HEK293 (cell line): ENCODE measurements at regions not wholly inside any gene's neighbourhood (a gene's known extent, or its start where the extent isn't known, plus 50 kb on each side); places are given as distances from the start of the nearest gene placed in this dataset.

ENCODE experiments used
- CTCF ChIA-PET: fragments of 350-600 bp; formaldehyde crosslinking; extraction: SDS; loops from one replicate; lab custom pipeline; 2021; ENCODE audit warnings: antibody characterized with exemption; lab: Yijun Ruan, JAX
- POLR2A ChIA-PET: fragments of 300-600 bp; formaldehyde crosslinking; extraction: SDS; loops from one replicate; lab custom pipeline; 2020; ENCODE audit warnings: antibody characterized with exemption, inconsistent platforms; lab: Yijun Ruan, JAX
- H3K27ac ChIP-seq: fragments of 200-500 bp; sonication (Bioruptor generic); 2 replicates; pipeline ENCODE4 v1.5.1; 2014; ENCODE audit warnings: low read depth, low read length, control low read depth, inconsistent platforms; ENCODE audit errors: extremely low read depth
- H3K36me3 ChIP-seq, 2 experiments: fragments of 200-500 bp in 1 of 2; sonication (Bioruptor generic) in 1 of 2; 1 replicate in 1 of 2; 2 replicates in 1 of 2; pipeline ENCODE4 v1.5.1; 2014 to 2017; ENCODE audit warnings: inconsistent platforms in 2 of 2, low read length in 2 of 2; ENCODE audit not compliant: control insufficient read depth in 2 of 2, insufficient read depth in 1 of 2
- H3K4me1 ChIP-seq: fragments of 200-500 bp; sonication (Bioruptor generic); 2 replicates; pipeline ENCODE4 v1.5.1; 2014; ENCODE audit warnings: mild to moderate bottlenecking, low read length, inconsistent platforms; ENCODE audit not compliant: control insufficient read depth, insufficient read depth
- H3K4me3 ChIP-seq: 2 replicates; pipeline ENCODE4 v1.5.1; 2011; ENCODE audit warnings: low read depth, mild to moderate bottlenecking, control low read depth, low read length, moderate library complexity
- H3K9me3 ChIP-seq: fragments of 200-500 bp; sonication (Bioruptor generic); 2 replicates; pipeline ENCODE4 v1.5.1; 2014; ENCODE audit warnings: low read depth, low read length, inconsistent platforms; ENCODE audit not compliant: control insufficient read depth, insufficient read depth
- IKZF3 ChIP-seq: fragments of 450-650 bp; IDR thresholded peaks from 2 replicates; pipeline ENCODE4 v1.5.0; 2018; ENCODE audit warnings: missing biosample characterization, mild to moderate bottlenecking, missing genetic modification characterization, moderate library complexity
- MYNN ChIP-seq: fragments of 450-650 bp; formaldehyde crosslinking; IDR thresholded peaks from 2 replicates; pipeline ENCODE4 v1.5.1; 2016; ENCODE audit warnings: missing biosample characterization, missing genetic modification characterization, borderline replicate concordance
- PRDM4 ChIP-seq: fragments of 450-650 bp; formaldehyde crosslinking; IDR thresholded peaks from 2 replicates; pipeline ENCODE4 v1.5.1; 2017; ENCODE audit warnings: missing biosample characterization, missing genetic modification characterization
- SALL2 ChIP-seq: fragments of 450-650 bp; formaldehyde crosslinking; IDR thresholded peaks from 2 replicates; pipeline ENCODE4 v1.5.0; 2017; ENCODE audit warnings: missing biosample characterization, mild to moderate bottlenecking, missing genetic modification characterization, borderline replicate concordance
- ZBTB1 ChIP-seq: fragments of 450-650 bp; formaldehyde crosslinking; IDR thresholded peaks from 2 replicates; pipeline ENCODE4 v1.5.1; 2016; ENCODE audit warnings: missing biosample characterization, missing genetic modification characterization
- ZBTB17 ChIP-seq: fragments of 450-650 bp; formaldehyde crosslinking; IDR thresholded peaks from 2 replicates; pipeline ENCODE4 v1.5.1; 2016; ENCODE audit warnings: missing biosample characterization, missing genetic modification characterization
- ZBTB26 ChIP-seq: fragments of 450-650 bp; formaldehyde crosslinking; optimal IDR thresholded peaks from 2 replicates; pipeline ENCODE3; 2016; ENCODE audit warnings: missing biosample characterization, mild to moderate bottlenecking, missing genetic modification characterization
- ZIC2 ChIP-seq: fragments of 450-650 bp; formaldehyde crosslinking; IDR thresholded peaks from 2 replicates; pipeline ENCODE4 v1.5.1; 2016; ENCODE audit warnings: missing biosample characterization, missing genetic modification characterization
- ZNF140 ChIP-seq: fragments of 450-650 bp; formaldehyde crosslinking; IDR thresholded peaks from 2 replicates; pipeline ENCODE4 v1.5.1; 2016; ENCODE audit warnings: missing biosample characterization, missing genetic modification characterization
- ZNF266 ChIP-seq: fragments of 450-650 bp; formaldehyde crosslinking; IDR thresholded peaks from 2 replicates; pipeline ENCODE4 v1.5.1; 2016; ENCODE audit warnings: missing biosample characterization, missing genetic modification characterization, low read depth
- ZNF311 ChIP-seq: fragments of 450-650 bp; formaldehyde crosslinking; IDR thresholded peaks from 2 replicates; pipeline ENCODE4 v1.5.1; 2017; ENCODE audit warnings: missing biosample characterization, missing genetic modification characterization, borderline replicate concordance
- ZNF335 ChIP-seq: fragments of 450-650 bp; formaldehyde crosslinking; conservative IDR thresholded peaks from 2 replicates; pipeline ENCODE4 v1.5.1; 2016; ENCODE audit warnings: missing biosample characterization, missing genetic modification characterization
- ZNF362 ChIP-seq: fragments of 450-650 bp; formaldehyde crosslinking; IDR thresholded peaks from 2 replicates; pipeline ENCODE4 v1.5.1; 2016; ENCODE audit warnings: missing biosample characterization, missing genetic modification characterization
- ZNF398 ChIP-seq: fragments of 450-650 bp; formaldehyde crosslinking; IDR thresholded peaks from 2 replicates; pipeline ENCODE4 v1.5.1; 2017; ENCODE audit warnings: missing biosample characterization, missing genetic modification characterization
- ZNF514 ChIP-seq: fragments of 450-650 bp; formaldehyde crosslinking; IDR thresholded peaks from 2 replicates; pipeline ENCODE4 v1.5.1; 2016; ENCODE audit warnings: missing biosample characterization, missing genetic modification characterization
- ZNF521 ChIP-seq: fragments of 450-650 bp; formaldehyde crosslinking; IDR thresholded peaks from 2 replicates; pipeline ENCODE4 v1.5.1; 2017; ENCODE audit warnings: missing biosample characterization, mild to moderate bottlenecking, missing genetic modification characterization
- ZNF560 ChIP-seq: fragments of 450-650 bp; formaldehyde crosslinking; IDR thresholded peaks from 2 replicates; pipeline ENCODE4 v1.5.1; 2017; ENCODE audit warnings: missing biosample characterization, missing genetic modification characterization, borderline replicate concordance
- ZNF571 ChIP-seq: fragments of 450-650 bp; formaldehyde crosslinking; IDR thresholded peaks from 2 replicates; pipeline ENCODE4 v1.5.0; 2017; ENCODE audit warnings: missing biosample characterization, missing genetic modification characterization
- ZNF580 ChIP-seq: fragments of 450-650 bp; formaldehyde crosslinking; IDR thresholded peaks from 2 replicates; pipeline ENCODE4 v1.5.1; 2016; ENCODE audit warnings: missing biosample characterization, missing genetic modification characterization
- ZNF585B ChIP-seq: fragments of 450-650 bp; formaldehyde crosslinking; IDR thresholded peaks from 2 replicates; pipeline ENCODE4 v1.5.1; 2016; ENCODE audit warnings: missing biosample characterization, missing genetic modification characterization
- ZNF600 ChIP-seq: fragments of 450-650 bp; formaldehyde crosslinking; IDR thresholded peaks from 2 replicates; pipeline ENCODE4 v1.5.1; 2016; ENCODE audit warnings: missing biosample characterization, missing genetic modification characterization
- ZNF623 ChIP-seq: fragments of 450-650 bp; formaldehyde crosslinking; IDR thresholded peaks from 2 replicates; pipeline ENCODE4 v1.5.1; 2016; ENCODE audit warnings: missing biosample characterization, missing genetic modification characterization
- ZNF629 ChIP-seq: fragments of 450-650 bp; formaldehyde crosslinking; IDR thresholded peaks from 2 replicates; pipeline ENCODE4 v1.5.1; 2017; ENCODE audit warnings: missing biosample characterization, missing genetic modification characterization
- ZNF639 ChIP-seq: fragments of 450-650 bp; formaldehyde crosslinking; IDR thresholded peaks from 2 replicates; pipeline ENCODE4 v1.5.1; 2016; ENCODE audit warnings: missing biosample characterization, missing genetic modification characterization

GRCh38 chr12:91629440-91629839 lies 446.8 kb upstream of the DCN start:
- ChIA-PET CTCF (no interaction called here), POLR2A (no interaction called here)
- no peaks in the 10 kb centered on the region for H3K4me1 ChIP-seq
- no peaks in the 10 kb centered on the region for H3K9me3 ChIP-seq
- H3K27ac ChIP-seq: no peak overlapping the region
- no peak overlapping the region for H3K4me3 ChIP-seq
- TF ChIP-seq ZNF266 (no peak), ZBTB17 (no peak), PRDM4 (tag by site-specific recombination) (no peak), ZNF398 (no peak), ZNF639 (tag by site-specific recombination) (no peak), ZNF560 (tag by site-specific recombination) (no peak), SALL2 (tag by site-specific recombination) (no peak), ZNF600 (tag by site-specific recombination) (no peak), ZBTB1 (tag by site-specific recombination) (no peak), ZNF629 (no peak), ZIC2 (tag by site-specific recombination) (no peak), ZNF140 (tag by site-specific recombination) (no peak), ZNF311 (no peak), IKZF3 (tag by site-specific recombination) (no peak), ZNF623 (tag by site-specific recombination) (no peak), ZNF335 (tag by site-specific recombination) (no peak), ZNF571 (tag by site-specific recombination) (no peak)
- no peaks in the 10 kb centered on the region for H3K36me3 ChIP-seq

- no peak for TF ChIP-seq ZNF362 (tag by site-specific recombination)
- no peak for TF ChIP-seq ZNF585B (tag by site-specific recombination)
- no peak for TF ChIP-seq MYNN (tag by site-specific recombination)
- TF ChIP-seq ZNF521: no peak
- TF ChIP-seq ZBTB26 (tag by site-specific recombination): no peak
- no peak for TF ChIP-seq ZNF514
- no peak for TF ChIP-seq ZNF580 (tag by site-specific recombination)
- H3K4me1 ChIP-seq: no peaks in the 10 kb centered on the region
- H3K4me3 ChIP-seq: no peak overlapping the region
- H3K36me3 ChIP-seq: no peaks in the 10 kb centered on the region
- no peaks in the 10 kb centered on the region for H3K9me3 ChIP-seq
- no peak overlapping the region for H3K27ac ChIP-seq
- POLR2A ChIA-PET: no interaction called here
- CTCF ChIA-PET: interaction anchor here (0.5 to 0.9 kb wide), 2 partner anchors 17 to 244 kb away, joined by 4 to 5 read pairs; no protein-coding TSS in a partner anchor
Measured at GRCh38 chr12:91628656-91629055, 446.0 kb upstream of the DCN start.
